ENCODE measurements at regions not wholly inside any gene's neighbourhood (a gene's known extent, or its start where the extent isn't known, plus 50 kb on each side); places are given as distances from the start of the nearest gene placed in this dataset.

DNA sequence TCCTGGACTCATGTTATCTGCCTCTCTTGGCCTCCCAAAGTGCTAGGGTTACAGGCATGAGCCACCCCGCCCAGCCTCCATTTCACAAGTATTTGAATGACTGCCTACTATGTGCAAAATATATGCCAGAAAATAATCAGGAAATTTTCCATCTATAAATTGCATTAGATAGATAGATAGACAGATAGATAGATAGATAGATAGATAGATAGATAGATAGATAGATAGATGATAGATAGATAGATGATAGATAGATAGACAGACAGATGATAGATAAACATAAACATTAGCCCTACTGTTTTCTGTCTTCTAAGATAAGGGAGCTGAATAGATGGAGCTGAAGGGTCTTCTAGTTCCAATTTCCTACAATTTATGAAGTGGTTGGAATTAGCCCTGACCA lies 87.4 kb upstream of the TRIM2 start:
- TF ChIP-seq, protein P1, sequence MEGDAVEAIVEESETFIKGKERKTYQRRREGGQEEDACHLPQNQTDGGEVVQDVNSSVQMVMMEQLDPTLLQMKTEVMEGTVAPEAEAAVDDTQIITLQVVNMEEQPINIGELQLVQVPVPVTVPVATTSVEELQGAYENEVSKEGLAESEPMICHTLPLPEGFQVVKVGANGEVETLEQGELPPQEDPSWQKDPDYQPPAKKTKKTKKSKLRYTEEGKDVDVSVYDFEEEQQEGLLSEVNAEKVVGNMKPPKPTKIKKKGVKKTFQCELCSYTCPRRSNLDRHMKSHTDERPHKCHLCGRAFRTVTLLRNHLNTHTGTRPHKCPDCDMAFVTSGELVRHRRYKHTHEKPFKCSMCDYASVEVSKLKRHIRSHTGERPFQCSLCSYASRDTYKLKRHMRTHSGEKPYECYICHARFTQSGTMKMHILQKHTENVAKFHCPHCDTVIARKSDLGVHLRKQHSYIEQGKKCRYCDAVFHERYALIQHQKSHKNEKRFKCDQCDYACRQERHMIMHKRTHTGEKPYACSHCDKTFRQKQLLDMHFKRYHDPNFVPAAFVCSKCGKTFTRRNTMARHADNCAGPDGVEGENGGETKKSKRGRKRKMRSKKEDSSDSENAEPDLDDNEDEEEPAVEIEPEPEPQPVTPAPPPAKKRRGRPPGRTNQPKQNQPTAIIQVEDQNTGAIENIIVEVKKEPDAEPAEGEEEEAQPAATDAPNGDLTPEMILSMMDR (IDR thresholded peaks at IDR 0.05; ENCODE audit: insufficient read depth, low read depth, low read length) = no peak
- TF ChIP-seq EZH2 (IDR thresholded peaks at IDR 0.05; ENCODE audit: insufficient read depth, low read length) = no peak

All from astrocyte (in vitro differentiated cells and primary cell).